ENCODE measurements at regions not wholly inside any gene's neighbourhood (a gene's known extent, or its start where the extent isn't known, plus 50 kb on each side); places are given as distances from the start of the nearest gene placed in this dataset.
A peak's percentile ranks its signal among the peaks of the same experiment; 100 is the strongest.

DNA sequence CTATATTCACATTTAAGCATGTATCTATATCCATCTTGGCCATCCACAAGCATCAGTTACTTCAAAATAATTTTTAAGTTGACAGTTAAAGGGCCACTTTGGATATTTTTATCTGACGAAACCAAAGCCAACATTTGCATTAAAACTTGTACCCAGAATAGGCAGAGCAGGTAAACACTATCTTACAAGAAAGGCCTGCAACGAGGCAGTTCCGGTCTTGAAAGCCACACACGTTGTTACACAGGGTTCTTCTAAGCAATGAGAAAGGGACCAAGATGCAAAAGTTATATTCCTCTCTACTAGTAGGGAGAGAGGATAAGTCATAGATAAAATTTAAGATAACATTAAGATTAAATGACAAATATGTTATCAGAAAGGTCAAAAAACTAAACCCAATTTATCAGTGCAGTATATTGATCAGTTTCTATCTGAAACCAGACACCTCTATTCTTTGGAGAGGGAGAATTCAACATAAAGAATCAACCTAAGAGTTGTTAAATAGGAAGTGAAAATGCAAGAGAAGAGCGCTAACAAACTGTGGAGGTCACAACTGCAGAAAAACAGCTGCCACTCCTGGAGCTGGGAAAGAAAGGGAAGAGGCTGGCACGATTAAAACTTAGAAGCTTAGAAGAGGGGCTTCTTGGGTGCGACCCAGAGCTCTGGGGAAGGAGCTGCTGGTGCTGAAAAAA lies 701.3 kb downstream of the TNS3 start:
- no peaks in the 10 kb centered on the region for H3K79me2 ChIP-seq (ENCODE audit: insufficient read depth)
- in situ Hi-C loops (cut with MboI), result no loop called here
- no peak overlapping the region for H3K4me2 ChIP-seq (ENCODE audit: unreplicated experiment)
- DNase-seq, result no peak
- H3K27ac ChIP-seq, result no peak overlapping the region
- no peak overlapping the region for H2AFZ ChIP-seq
- H3F3A ChIP-seq (ENCODE audit: insufficient read depth), result no peaks in the 10 kb centered on the region
- H3K9me2 ChIP-seq (ENCODE audit: insufficient read depth), result no peaks in the 10 kb centered on the region; the same call in 1 of the 2 replicates
- no peaks in the 10 kb centered on the region for H3K4me1 ChIP-seq (ENCODE audit: insufficient read depth)
- no peak overlapping the region for H3K9ac ChIP-seq
- H3K27me3 ChIP-seq (replicated peaks; ENCODE audit: insufficient read depth), result no peaks in the 10 kb centered on the region
- WGBS, 2 experiments (ENCODE audit: low coverage in 1 of 2, low lambda C conversion rate in 2 of 2, missing lambda C conversion rate in 2 of 2), result 83 to 84% methylated on average over 7 of the region's 7 CpGs
- no peaks in the 10 kb centered on the region for H3K36me3 ChIP-seq (ENCODE audit: low read depth)
- no peaks in the 10 kb centered on the region for H4K20me1 ChIP-seq (ENCODE audit: insufficient read depth)
- no peaks in the 10 kb centered on the region for H3K9me3 ChIP-seq (ENCODE audit: low read depth)
- H3K4me3 ChIP-seq, result no peak overlapping the region
- TF ChIP-seq EZH2phosphoT487 (IDR thresholded peaks at IDR 0.05; ENCODE audit: insufficient read depth, low read depth), result no peak
- no peak for TF ChIP-seq EZH2 (IDR thresholded peaks at IDR 0.05; ENCODE audit: insufficient read depth, poor library complexity, severe bottlenecking)

DNA sequence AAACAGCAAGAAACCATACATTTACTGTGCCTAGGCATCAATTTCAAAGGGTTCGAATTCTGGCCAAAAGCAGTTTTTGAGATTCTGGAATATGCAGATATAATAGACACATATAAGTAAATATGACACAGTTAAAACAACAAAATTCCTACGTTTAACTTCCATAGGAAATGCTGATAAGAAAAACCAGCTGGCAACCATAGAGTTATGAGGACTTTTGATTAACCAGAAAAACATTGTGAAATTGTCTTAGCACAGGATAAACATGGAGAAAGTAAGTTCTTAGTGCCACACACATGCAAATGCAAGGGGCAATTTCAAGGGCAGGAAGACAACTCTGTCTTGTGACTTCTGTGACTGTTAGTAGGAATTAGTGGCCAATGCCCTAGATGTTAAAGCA lies 702.1 kb downstream of the TNS3 start:
- Histone ChIP-seq H3K4me3 (no peak overlapping the region), H3K27me3 (replicated peaks; ENCODE audit: insufficient read depth) (no peaks in the 10 kb centered on the region), H2AFZ (no peak overlapping the region), H3K4me1 (ENCODE audit: insufficient read depth) (peaks cover 3% of the 10 kb centered on the region; the same call in 1 of the 2 replicates), H3F3A (ENCODE audit: insufficient read depth) (no peaks in the 10 kb centered on the region), H4K20me1 (ENCODE audit: insufficient read depth) (no peaks in the 10 kb centered on the region), H3K9me2 (ENCODE audit: insufficient read depth) (no peaks in the 10 kb centered on the region; the same call in 1 of the 2 replicates), H3K9me3 (ENCODE audit: low read depth) (no peaks in the 10 kb centered on the region), H3K27ac (no peak overlapping the region), H3K4me2 (ENCODE audit: unreplicated experiment) (no peak overlapping the region), H3K79me2 (ENCODE audit: insufficient read depth) (no peaks in the 10 kb centered on the region), H3K36me3 (ENCODE audit: low read depth) (no peaks in the 10 kb centered on the region), H3K9ac (no peak overlapping the region)
- TF ChIP-seq EZH2 (IDR thresholded peaks at IDR 0.05; ENCODE audit: insufficient read depth, poor library complexity, severe bottlenecking), result no peak
- 81 to 85% methylated on average over 2 of the region's 2 CpGs for WGBS, 2 experiments (ENCODE audit: low coverage in 1 of 2, low lambda C conversion rate in 2 of 2, missing lambda C conversion rate in 2 of 2)
- no peak for DNase-seq
- in situ Hi-C loops (cut with MboI), result no loop called here

DNA sequence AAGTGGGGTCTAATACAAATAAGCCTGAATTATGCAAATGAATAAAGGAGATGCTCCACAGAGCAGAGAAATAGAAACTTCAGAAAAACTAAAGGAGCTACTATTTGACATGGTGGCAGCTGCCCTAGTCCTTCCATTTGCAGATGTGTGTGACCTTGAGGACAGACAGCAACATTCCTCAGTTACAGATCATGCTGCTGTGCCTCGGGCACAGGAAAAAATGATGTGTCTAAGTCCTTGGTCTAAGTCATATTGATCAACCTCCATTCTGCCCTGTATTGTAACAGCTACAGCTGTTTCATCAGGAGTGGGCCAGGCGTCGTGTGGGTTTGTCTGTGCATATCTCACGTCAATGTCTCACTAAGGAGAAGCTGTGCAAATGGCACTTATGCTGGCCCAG lies 710.4 kb downstream of the TNS3 start:
- no peak for TF ChIP-seq EZH2phosphoT487 (IDR thresholded peaks at IDR 0.05; ENCODE audit: insufficient read depth, low read depth)
- TF ChIP-seq EZH2 (IDR thresholded peaks at IDR 0.05; ENCODE audit: insufficient read depth, poor library complexity, severe bottlenecking), result no peak
- peak; percentile 42 for DNase-seq
- WGBS, 2 experiments (ENCODE audit: low coverage in 1 of 2, low lambda C conversion rate in 2 of 2, missing lambda C conversion rate in 2 of 2), result 52 to 55% methylated on average over 4 of the region's 4 CpGs
- peak overlapping the region; percentile 8; the same call in 1 of the 2 replicates for H2AFZ ChIP-seq
- no peaks in the 10 kb centered on the region for H3K27me3 ChIP-seq (replicated peaks; ENCODE audit: insufficient read depth)
- no peaks in the 10 kb centered on the region for H3K79me2 ChIP-seq (ENCODE audit: insufficient read depth)
- peaks cover 9% of the 10 kb centered on the region; the same call in 1 of the 2 replicates for H3K4me1 ChIP-seq (ENCODE audit: insufficient read depth)
- H3K9ac ChIP-seq, result no peak overlapping the region
- H3K4me3 ChIP-seq, result no peak overlapping the region
- in situ Hi-C loops (cut with MboI), result no loop called here
- no peaks in the 10 kb centered on the region for H4K20me1 ChIP-seq (ENCODE audit: insufficient read depth)
- no peak overlapping the region for H3K4me2 ChIP-seq (ENCODE audit: unreplicated experiment)
- H3K9me2 ChIP-seq (ENCODE audit: insufficient read depth), result no peaks in the 10 kb centered on the region
- H3F3A ChIP-seq (ENCODE audit: insufficient read depth), result no peaks in the 10 kb centered on the region
- H3K9me3 ChIP-seq (ENCODE audit: low read depth), result no peaks in the 10 kb centered on the region
- no peak overlapping the region for H3K27ac ChIP-seq
- no peaks in the 10 kb centered on the region for H3K36me3 ChIP-seq (ENCODE audit: low read depth)

DNA sequence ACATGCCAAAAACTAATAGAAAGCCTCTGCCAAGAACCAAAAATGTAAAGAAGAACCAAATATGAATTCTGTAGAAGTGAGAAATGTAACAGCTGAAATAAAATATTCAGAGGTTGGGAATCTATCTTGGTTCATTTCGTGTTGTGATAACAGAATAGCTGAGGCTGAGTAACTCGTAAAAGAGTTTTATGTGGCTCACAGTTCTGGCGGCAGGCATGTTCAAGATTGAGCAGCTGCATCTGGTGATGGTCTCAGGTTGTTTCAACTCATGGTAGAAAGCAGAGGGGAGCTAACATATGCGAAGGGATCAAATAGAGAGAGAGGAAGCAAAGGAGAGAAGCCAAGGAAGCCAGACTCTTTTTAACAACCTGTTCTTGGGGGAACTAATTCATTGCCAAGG lies 717.2 kb downstream of the TNS3 start:
- H3K27me3 ChIP-seq (replicated peaks; ENCODE audit: insufficient read depth), result no peaks in the 10 kb centered on the region
- in situ Hi-C loops (cut with MboI), result no loop called here
- H3F3A ChIP-seq (ENCODE audit: insufficient read depth), result peaks cover 7% of the 10 kb centered on the region
- H3K79me2 ChIP-seq (ENCODE audit: insufficient read depth), result no peaks in the 10 kb centered on the region
- H3K9ac ChIP-seq, result no peak overlapping the region
- TF ChIP-seq EZH2 (IDR thresholded peaks at IDR 0.05; ENCODE audit: insufficient read depth, poor library complexity, severe bottlenecking) (no peak), EZH2phosphoT487 (IDR thresholded peaks at IDR 0.05; ENCODE audit: insufficient read depth, low read depth) (no peak)
- H3K27ac ChIP-seq, result no peak overlapping the region
- no peak overlapping the region for H2AFZ ChIP-seq
- peaks cover 9% of the 10 kb centered on the region for H3K4me1 ChIP-seq (ENCODE audit: insufficient read depth)
- H3K4me2 ChIP-seq (ENCODE audit: unreplicated experiment), result no peak overlapping the region
- no peak for DNase-seq
- 89 to 93% methylated on average over 4 of the region's 4 CpGs for WGBS, 2 experiments (ENCODE audit: low coverage in 1 of 2, low lambda C conversion rate in 2 of 2, missing lambda C conversion rate in 2 of 2)
- H3K9me2 ChIP-seq (ENCODE audit: insufficient read depth), result no peaks in the 10 kb centered on the region
- no peaks in the 10 kb centered on the region for H3K9me3 ChIP-seq (ENCODE audit: low read depth)
- no peaks in the 10 kb centered on the region for H4K20me1 ChIP-seq (ENCODE audit: insufficient read depth)
- H3K4me3 ChIP-seq, result no peak overlapping the region
- no peaks in the 10 kb centered on the region for H3K36me3 ChIP-seq (ENCODE audit: low read depth)

All from GM23248 (cell line).